Adrenal gland (tissue), 5 donors: ENCODE measurements at regions not wholly inside any gene's neighbourhood (a gene's known extent, or its start where the extent isn't known, plus 50 kb on each side); places are given as distances from the start of the nearest gene placed in this dataset.

Experiments used
- POLR2A ChIP-seq, 2 donors: fragments of 450-650 bp; IDR thresholded peaks; one replicate each; pipeline ENCODE4 v1.6.1; 2017; ENCODE audit warnings: antibody characterized with exemption in 2 of 2, mild to moderate bottlenecking in 2 of 2, moderate library complexity in 1 of 2
- TF ChIP-seq, protein P1 (sequence below), 6 experiments: fragments of 450-650 bp in 4 of 6; fragments of 200-600 bp in 2 of 6; sonication (generic) in 1 of 6; IDR thresholded peaks; 1 replicate in 5 of 6; 2 replicates in 1 of 6; pipeline versions ENCODE4 v1.5.1 to v1.8.0; 2016 to 2021; ENCODE audit warnings: antibody characterized with exemption in 6 of 6, mild to moderate bottlenecking in 2 of 6, moderate library complexity in 1 of 6
- donor health status: DM: no; HTN: no; CAD: no.

GRCh38 chr4:164318350-164318749 lies 435.6 kb upstream of the SMIM31 start:
- no peak for TF ChIP-seq POLR2A (IDR thresholded peaks at IDR 0.05)
- TF ChIP-seq, protein P1, sequence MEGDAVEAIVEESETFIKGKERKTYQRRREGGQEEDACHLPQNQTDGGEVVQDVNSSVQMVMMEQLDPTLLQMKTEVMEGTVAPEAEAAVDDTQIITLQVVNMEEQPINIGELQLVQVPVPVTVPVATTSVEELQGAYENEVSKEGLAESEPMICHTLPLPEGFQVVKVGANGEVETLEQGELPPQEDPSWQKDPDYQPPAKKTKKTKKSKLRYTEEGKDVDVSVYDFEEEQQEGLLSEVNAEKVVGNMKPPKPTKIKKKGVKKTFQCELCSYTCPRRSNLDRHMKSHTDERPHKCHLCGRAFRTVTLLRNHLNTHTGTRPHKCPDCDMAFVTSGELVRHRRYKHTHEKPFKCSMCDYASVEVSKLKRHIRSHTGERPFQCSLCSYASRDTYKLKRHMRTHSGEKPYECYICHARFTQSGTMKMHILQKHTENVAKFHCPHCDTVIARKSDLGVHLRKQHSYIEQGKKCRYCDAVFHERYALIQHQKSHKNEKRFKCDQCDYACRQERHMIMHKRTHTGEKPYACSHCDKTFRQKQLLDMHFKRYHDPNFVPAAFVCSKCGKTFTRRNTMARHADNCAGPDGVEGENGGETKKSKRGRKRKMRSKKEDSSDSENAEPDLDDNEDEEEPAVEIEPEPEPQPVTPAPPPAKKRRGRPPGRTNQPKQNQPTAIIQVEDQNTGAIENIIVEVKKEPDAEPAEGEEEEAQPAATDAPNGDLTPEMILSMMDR (IDR thresholded peaks at IDR 0.05): no peak
